H9 (cell line): ENCODE measurements at regions not wholly inside any gene's neighbourhood (a gene's known extent, or its start where the extent isn't known, plus 50 kb on each side); places are given as distances from the start of the nearest gene placed in this dataset.

Experiments used
- DNase-seq: peaks from one replicate; pipeline ENCODE4 v3.0.0-alpha.2; 2017
- H2AFZ ChIP-seq: one replicate; pipeline ENCODE4 v1.6.1; 2013; ENCODE audit warnings: mild to moderate bottlenecking, low read length, control low read depth, moderate library complexity
- H2AK5ac ChIP-seq: 2 replicates; pipeline ENCODE4 v1.6.1; 2013; ENCODE audit warnings: low read length, control low read depth, mixed read lengths; ENCODE audit not compliant: insufficient read length
- H2BK120ac ChIP-seq: one replicate; pipeline ENCODE4 v1.6.1; 2013; ENCODE audit warnings: low read depth, mild to moderate bottlenecking, low read length, control low read depth, inconsistent platforms; ENCODE audit not compliant: poor library complexity, severe bottlenecking
- H2BK12ac ChIP-seq: 2 replicates; pipeline ENCODE4 v1.6.1; 2013; ENCODE audit warnings: low read length, control low read depth, mixed read lengths, low read depth; ENCODE audit not compliant: insufficient read length
- H2BK15ac ChIP-seq: 2 replicates; pipeline ENCODE4 v1.6.1; 2013; ENCODE audit warnings: low read depth, low read length, control low read depth
- H2BK20ac ChIP-seq: one replicate; pipeline ENCODE4 v1.6.1; 2013; ENCODE audit warnings: low read depth, mild to moderate bottlenecking, low read length, control low read depth, inconsistent platforms; ENCODE audit not compliant: poor library complexity, severe bottlenecking
- H2BK5ac ChIP-seq: 2 replicates; pipeline ENCODE4 v1.6.1; 2013; ENCODE audit warnings: low read length, control low read depth, mixed read lengths; ENCODE audit not compliant: insufficient read length
- H3K14ac ChIP-seq: 2 replicates; pipeline ENCODE4 v1.6.1; 2013; ENCODE audit warnings: low read length, control low read depth; ENCODE audit not compliant: insufficient read depth
- H3K18ac ChIP-seq: 2 replicates; pipeline ENCODE4 v1.6.1; 2013; ENCODE audit warnings: low read depth, mild to moderate bottlenecking, mixed read lengths, low read length, control low read depth; ENCODE audit not compliant: insufficient read length
- H3K23ac ChIP-seq: 2 replicates; pipeline ENCODE4 v1.6.1; 2013; ENCODE audit warnings: low read length, control low read depth, mixed read lengths, low read depth; ENCODE audit not compliant: insufficient read length
- H3K23me2 ChIP-seq: 2 replicates; pipeline ENCODE4 v1.6.1; 2013; ENCODE audit warnings: low read depth, mild to moderate bottlenecking, mixed read lengths, low read length, control low read depth; ENCODE audit not compliant: insufficient read length, poor library complexity, severe bottlenecking
- H3K27ac ChIP-seq: 2 replicates; pipeline ENCODE4 v1.5.1; 2013; ENCODE audit warnings: low read length, control low read depth, mixed read lengths, low read depth; ENCODE audit not compliant: insufficient read length
- H3K27me3 ChIP-seq: 2 replicates; pipeline ENCODE4 v1.6.1; 2013; ENCODE audit warnings: low read length, control low read depth, inconsistent platforms; ENCODE audit not compliant: insufficient read depth
- H3K4ac ChIP-seq: 2 replicates; pipeline ENCODE4 v1.6.1; 2013; ENCODE audit warnings: low read depth, mild to moderate bottlenecking, control low read depth, inconsistent platforms, low read length, moderate library complexity
- H3K4me1 ChIP-seq: 2 replicates; pipeline ENCODE4 v1.6.1; 2013; ENCODE audit warnings: low read length, control low read depth, inconsistent platforms; ENCODE audit not compliant: insufficient read depth
- H3K4me2 ChIP-seq: 2 replicates; pipeline ENCODE4 v1.6.1; 2013; ENCODE audit warnings: low read length, control low read depth, mixed read lengths; ENCODE audit not compliant: insufficient read length, insufficient read depth
- H3K56ac ChIP-seq: 2 replicates; pipeline ENCODE4 v1.6.1; 2013; ENCODE audit warnings: low read depth, mild to moderate bottlenecking, mixed read lengths, low read length, control low read depth; ENCODE audit not compliant: insufficient read length
- H3K79me1 ChIP-seq: 2 replicates; pipeline ENCODE4 v1.6.1; 2013; ENCODE audit warnings: low read depth, mild to moderate bottlenecking, moderate library complexity, low read length, control low read depth, inconsistent platforms; ENCODE audit not compliant: insufficient read depth, poor library complexity, severe bottlenecking
- H3K79me2 ChIP-seq: 2 replicates; pipeline ENCODE4 v1.6.1; 2013; ENCODE audit warnings: low read length, control low read depth, inconsistent platforms; ENCODE audit not compliant: insufficient read depth
- H3K9ac ChIP-seq: 2 replicates; pipeline ENCODE4 v1.6.1; 2013; ENCODE audit warnings: low read length, control low read depth, mixed read lengths; ENCODE audit not compliant: insufficient read length; ENCODE audit errors: extremely low read depth
- H3K9me3 ChIP-seq: one replicate; pipeline ENCODE4 v1.6.1; 2013; ENCODE audit warnings: low read depth, low read length, inconsistent platforms; ENCODE audit not compliant: control insufficient read depth
- H3T11ph ChIP-seq: one replicate; pipeline ENCODE4 v1.6.1; 2013; ENCODE audit warnings: mild to moderate bottlenecking, low read length, control low read depth, inconsistent platforms
- H4K20me1 ChIP-seq: one replicate; pipeline ENCODE4 v1.6.1; 2013; ENCODE audit not compliant: control insufficient read depth, insufficient read length, insufficient read depth
- H4K5ac ChIP-seq: 2 replicates; pipeline ENCODE4 v1.6.1; 2013; ENCODE audit warnings: low read depth, mild to moderate bottlenecking, mixed read lengths, low read length, control low read depth; ENCODE audit not compliant: insufficient read length
- H4K8ac ChIP-seq: replicated peaks from 2 replicates; pipeline ENCODE4 v1.6.1; 2013; ENCODE audit warnings: low read length, control low read depth, mixed read lengths, low read depth; ENCODE audit not compliant: insufficient read length
- H4K91ac ChIP-seq: 2 replicates; pipeline ENCODE4 v1.6.1; 2013; ENCODE audit warnings: low read depth, mild to moderate bottlenecking, moderate library complexity, mixed read lengths, low read length, control low read depth; ENCODE audit not compliant: insufficient read length
- H3K27ac Mint-ChIP-seq, 3 experiments: 2 replicates in 2 of 3; 3 replicates in 1 of 3; pipeline ENCODE4 v1.8.0; 2020 to 2021; ENCODE audit warnings: mixed read lengths in 3 of 3, mild to moderate bottlenecking in 1 of 3, moderate library complexity in 1 of 3
- H3K27me3 Mint-ChIP-seq: 2 replicates; pipeline ENCODE4 v1.8.0; 2021; ENCODE audit warnings: low read depth, mild to moderate bottlenecking, moderate library complexity, mixed read lengths
- H3K36me3 Mint-ChIP-seq, 3 experiments: 2 replicates in 2 of 3; 3 replicates in 1 of 3; pipeline ENCODE4 v1.8.0; 2020 to 2021; ENCODE audit warnings: low read depth in 3 of 3, mixed read lengths in 3 of 3; ENCODE audit not compliant: insufficient read depth in 1 of 3
- H3K4me1 Mint-ChIP-seq, 2 experiments: 2 replicates each; pipeline ENCODE4 v1.8.0; 2020; ENCODE audit warnings: mixed read lengths in 2 of 2
- H3K4me3 Mint-ChIP-seq, 2 experiments: 2 replicates in 1 of 2; 3 replicates in 1 of 2; pipeline ENCODE4 v1.8.0; 2020 to 2021; ENCODE audit warnings: mild to moderate bottlenecking in 2 of 2, mixed read lengths in 2 of 2, moderate library complexity in 1 of 2
- H3K9me3 Mint-ChIP-seq, 2 experiments: 2 replicates in 1 of 2; 3 replicates in 1 of 2; pipeline ENCODE4 v1.8.0; 2020; ENCODE audit warnings: mild to moderate bottlenecking in 2 of 2, mixed read lengths in 2 of 2, moderate library complexity in 1 of 2
- WGBS: extraction: QIAGEN DNeasy Blood & Tissue Kit; methylation state at CpG from one replicate; pipeline ENCODE4 v1.1.7; 2013; ENCODE audit warnings: missing lambda C conversion rate, low lambda C conversion rate, mixed read lengths; ENCODE audit not compliant: insufficient read length; ENCODE audit errors: extremely low coverage; 5-methylcytosine and 5-hydroxymethylcytosine counted together
- TF ChIP-seq, protein P1 (sequence below): fragments of 200-600 bp; sonication (generic); conservative IDR thresholded peaks from 3 replicates; pipeline ENCODE4 v1.8.0; 2021; ENCODE audit warnings: antibody characterized with exemption, mild to moderate bottlenecking

DNA sequence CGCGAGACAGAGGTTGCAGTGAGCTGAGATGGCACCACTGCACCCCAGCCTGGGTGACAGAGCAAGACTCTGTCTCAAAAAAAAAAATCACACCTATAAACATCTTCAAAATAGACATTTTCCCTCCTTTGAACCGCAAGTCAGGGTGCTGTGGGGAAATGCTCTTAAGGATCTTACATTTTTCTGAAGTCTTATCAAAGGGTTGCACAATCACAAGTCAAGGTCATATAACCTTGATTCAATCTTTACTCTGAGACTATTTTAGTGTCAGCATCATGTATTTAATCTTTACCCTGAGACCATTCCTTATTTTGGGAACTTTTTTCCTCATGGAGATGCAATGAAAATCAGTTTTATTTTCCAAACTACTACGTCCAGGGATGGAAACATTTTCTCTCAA lies 62.8 kb upstream of the RANBP3L start:
- Mint-ChIP-seq H3K27me3 (no peaks in the 10 kb centered on the region), H3K9me3 (no peaks in the 10 kb centered on the region), H3K4me3 (no peak overlapping the region), H3K4me1 (peaks cover 8 to 9% of the 10 kb centered on the region in 2 experiments), H3K36me3 (no peaks in the 10 kb centered on the region), H3K27ac (no peak overlapping the region)
- Histone ChIP-seq H4K5ac (no peak overlapping the region), H3K27me3 (no peaks in the 10 kb centered on the region), H4K20me1 (no peaks in the 10 kb centered on the region), H2BK120ac (no peak overlapping the region), H3K79me2 (0 out of 2 replicates have a peak, but pooled peaks cover 1% of the 10 kb centered on the region), H2AK5ac (no peak overlapping the region), H2AFZ (no peak overlapping the region), H2BK12ac (no peak overlapping the region), H3K56ac (no peak overlapping the region), H2BK5ac (no peak overlapping the region), H3K14ac (no peak overlapping the region), H4K91ac (no peak overlapping the region), H2BK15ac (no peak overlapping the region), H3K4me1 (no peaks in the 10 kb centered on the region; the same call in 1 of the 2 replicates), H3K9ac (no peak overlapping the region), H3K4ac (no peak overlapping the region), H2BK20ac (no peak overlapping the region), H4K8ac (no peak overlapping the region), H3T11ph (no peak overlapping the region), H3K27ac (no peak overlapping the region), H3K4me2 (no peak overlapping the region), H3K23me2 (no peaks in the 10 kb centered on the region), H3K79me1 (no peaks in the 10 kb centered on the region), H3K23ac (no peak overlapping the region), H3K18ac (no peak overlapping the region), H3K9me3 (no peaks in the 10 kb centered on the region)
- TF ChIP-seq, protein P1, sequence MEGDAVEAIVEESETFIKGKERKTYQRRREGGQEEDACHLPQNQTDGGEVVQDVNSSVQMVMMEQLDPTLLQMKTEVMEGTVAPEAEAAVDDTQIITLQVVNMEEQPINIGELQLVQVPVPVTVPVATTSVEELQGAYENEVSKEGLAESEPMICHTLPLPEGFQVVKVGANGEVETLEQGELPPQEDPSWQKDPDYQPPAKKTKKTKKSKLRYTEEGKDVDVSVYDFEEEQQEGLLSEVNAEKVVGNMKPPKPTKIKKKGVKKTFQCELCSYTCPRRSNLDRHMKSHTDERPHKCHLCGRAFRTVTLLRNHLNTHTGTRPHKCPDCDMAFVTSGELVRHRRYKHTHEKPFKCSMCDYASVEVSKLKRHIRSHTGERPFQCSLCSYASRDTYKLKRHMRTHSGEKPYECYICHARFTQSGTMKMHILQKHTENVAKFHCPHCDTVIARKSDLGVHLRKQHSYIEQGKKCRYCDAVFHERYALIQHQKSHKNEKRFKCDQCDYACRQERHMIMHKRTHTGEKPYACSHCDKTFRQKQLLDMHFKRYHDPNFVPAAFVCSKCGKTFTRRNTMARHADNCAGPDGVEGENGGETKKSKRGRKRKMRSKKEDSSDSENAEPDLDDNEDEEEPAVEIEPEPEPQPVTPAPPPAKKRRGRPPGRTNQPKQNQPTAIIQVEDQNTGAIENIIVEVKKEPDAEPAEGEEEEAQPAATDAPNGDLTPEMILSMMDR, result no peak
- DNase-seq, result no peak
- no CpG with 5 or more reads among the region's 4 CpGs for WGBS
